Large intestine (tissue), 3 donors: ENCODE measurements at regions not wholly inside any gene's neighbourhood (a gene's known extent, or its start where the extent isn't known, plus 50 kb on each side); places are given as distances from the start of the nearest gene placed in this dataset.

Experiments used
- DNase-seq, 2 donors: peaks; one replicate each; pipeline versions ENCODE4 v3.0.0 to v3.0.0-alpha.2; 2013
- H3K27ac ChIP-seq: one replicate; pipeline ENCODE4 v1.5.1; 2013; ENCODE audit warnings: low read length
- H3K27me3 ChIP-seq: 2 replicates; pipeline ENCODE4 v1.6.1; 2013; ENCODE audit warnings: low read length; ENCODE audit not compliant: control insufficient read depth, insufficient read depth
- H3K36me3 ChIP-seq: 2 replicates; pipeline ENCODE4 v1.6.1; 2013; ENCODE audit warnings: low read length; ENCODE audit not compliant: control insufficient read depth, insufficient read depth
- H3K4me1 ChIP-seq: one replicate; pipeline ENCODE4 v1.6.1; 2013; ENCODE audit warnings: low read length; ENCODE audit not compliant: control insufficient read depth, insufficient read depth
- H3K4me3 ChIP-seq: one replicate; pipeline ENCODE4 v1.5.1; 2013; ENCODE audit warnings: low read length
- H3K9me3 ChIP-seq: one replicate; pipeline ENCODE4 v1.6.1; 2013; ENCODE audit warnings: mild to moderate bottlenecking, low read depth, low read length, moderate library complexity; ENCODE audit not compliant: control insufficient read depth
- WGBS: methylation state at CpG from one replicate; pipeline ENCODE4 v1.1.5; 2013; ENCODE audit warnings: low lambda C conversion rate; ENCODE audit not compliant: insufficient coverage; 5-methylcytosine and 5-hydroxymethylcytosine counted together

- DNase-seq: no peak
- WGBS: no CpG with 5 or more reads among the region's 2 CpGs
- H3K9me3 ChIP-seq: no peaks in the 10 kb centered on the region
- H3K4me3 ChIP-seq: no peak overlapping the region
- H3K36me3 ChIP-seq: no peaks in the 10 kb centered on the region
- H3K27me3 ChIP-seq: no peaks in the 10 kb centered on the region
- H3K27ac ChIP-seq: no peak overlapping the region
- H3K4me1 ChIP-seq: no peaks in the 10 kb centered on the region
Observed at GRCh38 chr5:29649321-29649720, 1544.2 kb upstream of the CDH6 start.

- no peak for DNase-seq
- no peaks in the 10 kb centered on the region for H3K36me3 ChIP-seq
- no peaks in the 10 kb centered on the region for H3K9me3 ChIP-seq
- H3K27ac ChIP-seq: no peak overlapping the region
- no peak overlapping the region for H3K4me3 ChIP-seq
- no peaks in the 10 kb centered on the region for H3K4me1 ChIP-seq
- no peaks in the 10 kb centered on the region for H3K27me3 ChIP-seq
Observed at GRCh38 chr5:29642601-29643000, 1550.9 kb upstream of the CDH6 start.

GRCh38 chr5:29614206-29614605 lies 1579.3 kb upstream of the CDH6 start:
- H3K27me3 ChIP-seq: no peaks in the 10 kb centered on the region
- H3K27ac ChIP-seq: no peak overlapping the region
- H3K4me1 ChIP-seq: no peaks in the 10 kb centered on the region
- 90% methylated on average over 2 of the region's 2 CpGs for WGBS
- no peak overlapping the region for H3K4me3 ChIP-seq
- no peaks in the 10 kb centered on the region for H3K9me3 ChIP-seq
- H3K36me3 ChIP-seq: no peaks in the 10 kb centered on the region
- DNase-seq: no peak

- Histone ChIP-seq H3K4me1 (no peaks in the 10 kb centered on the region), H3K4me3 (no peak overlapping the region), H3K36me3 (no peaks in the 10 kb centered on the region), H3K27me3 (no peaks in the 10 kb centered on the region), H3K27ac (no peak overlapping the region), H3K9me3 (no peaks in the 10 kb centered on the region)
- no peak for DNase-seq
Observed at GRCh38 chr5:29588236-29588635, 1605.2 kb upstream of the CDH6 start.

- no peak for DNase-seq
- Histone ChIP-seq H3K4me3 (no peak overlapping the region), H3K27me3 (no peaks in the 10 kb centered on the region), H3K36me3 (no peaks in the 10 kb centered on the region), H3K4me1 (no peaks in the 10 kb centered on the region), H3K27ac (no peak overlapping the region), H3K9me3 (no peaks in the 10 kb centered on the region)
- WGBS: 79% methylated on average over 2 of the region's 2 CpGs
Observed at GRCh38 chr5:29587832-29588231, 1605.7 kb upstream of the CDH6 start.

GRCh38 chr5:29568028-29568427 lies 1625.5 kb upstream of the CDH6 start:
- H3K27me3 ChIP-seq: no peaks in the 10 kb centered on the region
- DNase-seq: no peak
- H3K4me3 ChIP-seq: no peak overlapping the region
- H3K9me3 ChIP-seq: no peaks in the 10 kb centered on the region
- no peaks in the 10 kb centered on the region for H3K4me1 ChIP-seq
- WGBS: no CpG with 5 or more reads among the region's 2 CpGs
- H3K27ac ChIP-seq: no peak overlapping the region
- H3K36me3 ChIP-seq: no peaks in the 10 kb centered on the region

- no peaks in the 10 kb centered on the region for H3K36me3 ChIP-seq
- no peak overlapping the region for H3K4me3 ChIP-seq
- no peaks in the 10 kb centered on the region for H3K27me3 ChIP-seq
- WGBS: 84% methylated on average over 4 of the region's 4 CpGs
- H3K27ac ChIP-seq: no peak overlapping the region
- no peaks in the 10 kb centered on the region for H3K4me1 ChIP-seq
- DNase-seq: no peak
- H3K9me3 ChIP-seq: no peaks in the 10 kb centered on the region
Observed at GRCh38 chr5:29561564-29561963, 1631.9 kb upstream of the CDH6 start.

GRCh38 chr5:29550523-29550922 lies 1643.0 kb upstream of the CDH6 start:
- Histone ChIP-seq H3K27ac (no peak overlapping the region), H3K4me1 (no peaks in the 10 kb centered on the region), H3K36me3 (no peaks in the 10 kb centered on the region), H3K27me3 (no peaks in the 10 kb centered on the region), H3K9me3 (no peaks in the 10 kb centered on the region), H3K4me3 (no peak overlapping the region)
- WGBS: 60% methylated on average over 1 of the region's 2 CpGs
- DNase-seq: no peak

GRCh38 chr5:29548262-29548661 lies 1645.2 kb upstream of the CDH6 start:
- Histone ChIP-seq H3K9me3 (no peaks in the 10 kb centered on the region), H3K27me3 (no peaks in the 10 kb centered on the region), H3K4me1 (no peaks in the 10 kb centered on the region), H3K36me3 (no peaks in the 10 kb centered on the region), H3K4me3 (no peak overlapping the region), H3K27ac (no peak overlapping the region)
- DNase-seq: no peak
- WGBS: no CpG with 5 or more reads among the region's 7 CpGs

- Histone ChIP-seq H3K9me3 (no peaks in the 10 kb centered on the region), H3K27me3 (no peaks in the 10 kb centered on the region), H3K4me3 (no peak overlapping the region), H3K4me1 (no peaks in the 10 kb centered on the region), H3K27ac (no peak overlapping the region), H3K36me3 (no peaks in the 10 kb centered on the region)
- WGBS: 80% methylated on average over 1 of the region's 6 CpGs
- DNase-seq: no peak
Observed at GRCh38 chr5:29547236-29547865, 1646.1 kb upstream of the CDH6 start.

GRCh38 chr5:29543501-29543900 lies 1650.0 kb upstream of the CDH6 start:
- no CpG with 5 or more reads among the region's 2 CpGs for WGBS
- no peaks in the 10 kb centered on the region for H3K27me3 ChIP-seq

More at GRCh38 chr5:29543501-29543900, 1650.0 kb upstream of the CDH6 start:
- H3K36me3 ChIP-seq: no peaks in the 10 kb centered on the region
- DNase-seq: no peak
- peaks cover 2% of the 10 kb centered on the region for H3K9me3 ChIP-seq
- no peaks in the 10 kb centered on the region for H3K4me1 ChIP-seq
- H3K27ac ChIP-seq: no peak overlapping the region
- H3K4me3 ChIP-seq: no peak overlapping the region
